ENCODE measurements at regions not wholly inside any gene's neighbourhood (a gene's known extent, or its start where the extent isn't known, plus 50 kb on each side); places are given as distances from the start of the nearest gene placed in this dataset.

DNA sequence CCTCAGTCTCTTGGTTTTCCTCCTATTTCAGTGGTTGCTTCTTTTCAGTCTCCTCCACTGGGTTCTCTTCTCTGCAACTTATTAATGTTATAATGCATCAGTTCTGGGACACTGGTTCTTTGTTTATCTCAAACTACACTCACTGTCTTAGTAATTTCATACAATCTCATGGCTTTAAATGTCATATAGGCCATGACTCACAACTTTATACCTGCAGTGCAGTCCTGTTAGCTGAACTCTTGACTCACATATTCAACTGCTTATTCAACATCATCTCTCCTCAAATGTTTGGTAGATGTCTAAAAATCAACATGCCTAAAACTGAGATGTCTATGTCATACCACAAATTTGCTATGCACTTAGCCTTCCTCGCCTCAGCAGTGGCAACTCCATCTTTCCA is 101.2 kb upstream of the PALS2 start:
- TF ChIP-seq, protein P1, sequence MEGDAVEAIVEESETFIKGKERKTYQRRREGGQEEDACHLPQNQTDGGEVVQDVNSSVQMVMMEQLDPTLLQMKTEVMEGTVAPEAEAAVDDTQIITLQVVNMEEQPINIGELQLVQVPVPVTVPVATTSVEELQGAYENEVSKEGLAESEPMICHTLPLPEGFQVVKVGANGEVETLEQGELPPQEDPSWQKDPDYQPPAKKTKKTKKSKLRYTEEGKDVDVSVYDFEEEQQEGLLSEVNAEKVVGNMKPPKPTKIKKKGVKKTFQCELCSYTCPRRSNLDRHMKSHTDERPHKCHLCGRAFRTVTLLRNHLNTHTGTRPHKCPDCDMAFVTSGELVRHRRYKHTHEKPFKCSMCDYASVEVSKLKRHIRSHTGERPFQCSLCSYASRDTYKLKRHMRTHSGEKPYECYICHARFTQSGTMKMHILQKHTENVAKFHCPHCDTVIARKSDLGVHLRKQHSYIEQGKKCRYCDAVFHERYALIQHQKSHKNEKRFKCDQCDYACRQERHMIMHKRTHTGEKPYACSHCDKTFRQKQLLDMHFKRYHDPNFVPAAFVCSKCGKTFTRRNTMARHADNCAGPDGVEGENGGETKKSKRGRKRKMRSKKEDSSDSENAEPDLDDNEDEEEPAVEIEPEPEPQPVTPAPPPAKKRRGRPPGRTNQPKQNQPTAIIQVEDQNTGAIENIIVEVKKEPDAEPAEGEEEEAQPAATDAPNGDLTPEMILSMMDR (IDR thresholded peaks at IDR 0.05): no peak

DNA sequence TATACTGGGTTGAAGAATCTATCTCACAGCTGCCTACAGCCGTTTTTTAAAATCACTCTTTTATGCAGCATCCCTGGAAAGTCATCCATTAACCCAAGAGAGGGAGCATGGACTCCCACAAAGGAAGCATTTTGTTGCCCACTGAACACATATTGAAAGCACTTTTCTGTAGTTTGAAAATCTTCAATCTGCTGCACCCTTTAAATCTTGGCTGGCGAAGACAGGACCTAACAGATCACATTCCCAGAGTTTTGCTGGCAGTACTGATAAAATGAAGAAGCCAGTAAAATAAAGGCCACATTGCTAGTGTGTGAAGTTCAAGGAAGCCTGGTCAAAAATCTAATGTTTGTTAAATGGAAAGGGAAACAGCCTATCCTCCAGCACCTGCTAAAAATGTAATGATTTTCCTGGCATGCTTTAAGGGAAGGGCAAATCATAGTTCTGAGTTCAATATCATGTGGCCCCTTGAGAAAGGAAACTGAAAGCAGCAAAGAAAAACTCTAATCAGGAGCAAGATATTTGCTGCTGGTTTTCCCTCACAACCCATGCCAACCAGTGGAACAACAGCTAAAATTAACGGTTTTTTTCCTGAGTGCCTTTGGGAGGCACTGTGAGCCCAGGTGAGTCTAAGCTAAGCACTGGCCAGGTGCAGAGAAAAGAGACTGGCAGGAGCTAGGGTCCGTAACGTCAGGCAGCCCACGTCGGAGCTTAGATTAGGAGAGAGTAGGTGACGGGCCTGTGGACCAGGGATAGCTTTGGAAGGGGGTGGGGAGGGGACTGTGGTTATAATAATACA is 97.9 kb upstream of the PALS2 start:
- TF ChIP-seq, protein P1 (IDR thresholded peaks at IDR 0.05): no peak

DNA sequence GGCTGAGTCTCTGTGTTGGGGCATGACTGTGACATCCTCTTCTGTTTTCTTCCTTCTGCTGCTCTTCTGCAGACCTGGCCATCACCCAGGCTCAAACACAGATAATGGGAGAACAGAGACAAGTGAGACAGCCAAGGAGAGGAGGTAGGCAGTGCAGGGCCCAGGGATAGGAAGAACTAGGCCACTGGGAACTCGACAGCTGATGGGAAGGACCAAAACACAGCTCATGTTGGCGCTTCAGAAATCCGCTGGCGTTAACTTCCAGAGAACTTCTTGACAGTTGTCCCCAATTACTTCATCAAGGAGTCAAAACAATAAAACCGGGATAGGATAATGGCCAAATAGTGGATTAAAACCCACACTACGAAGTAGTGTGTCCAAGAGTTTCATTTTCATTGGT is 97.0 kb upstream of the PALS2 start:
- TF ChIP-seq, protein P1 (IDR thresholded peaks at IDR 0.05): no peak

DNA sequence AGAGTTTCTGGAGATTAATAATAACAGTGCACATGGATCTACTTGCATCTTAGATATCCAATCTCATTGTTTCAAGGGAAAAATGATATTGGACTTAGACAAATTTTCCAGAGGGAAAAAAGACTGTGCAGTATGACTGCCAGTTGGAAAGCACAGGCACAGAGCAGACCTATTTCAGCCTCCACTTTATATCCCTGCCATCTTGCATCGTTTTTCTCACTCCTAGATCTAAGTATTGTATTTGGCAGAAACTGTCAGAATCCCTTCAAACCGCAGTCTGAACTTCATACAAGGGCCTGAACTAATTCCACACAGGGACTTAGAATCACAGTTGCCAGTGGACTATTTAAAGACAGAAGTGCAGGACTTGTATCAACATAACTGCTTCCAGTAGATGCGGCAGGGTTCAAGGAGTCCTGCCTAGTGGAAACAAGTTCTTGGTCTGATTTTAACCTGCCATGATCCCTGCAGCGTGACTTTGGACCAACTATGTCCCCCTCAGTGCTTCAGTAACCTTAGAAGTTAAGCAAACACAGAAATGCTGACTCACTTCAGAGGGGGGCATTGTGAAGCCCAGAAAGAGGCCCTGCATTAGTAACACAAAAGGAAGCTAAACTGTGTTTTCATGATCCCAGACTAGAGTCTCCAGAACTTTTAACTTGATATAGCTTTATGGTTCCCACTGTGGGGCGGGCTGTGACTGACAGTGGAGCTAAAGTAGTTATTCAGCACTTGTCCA is 95.7 kb upstream of the PALS2 start:
- TF ChIP-seq, protein P1 (IDR thresholded peaks at IDR 0.05): no peak

DNA sequence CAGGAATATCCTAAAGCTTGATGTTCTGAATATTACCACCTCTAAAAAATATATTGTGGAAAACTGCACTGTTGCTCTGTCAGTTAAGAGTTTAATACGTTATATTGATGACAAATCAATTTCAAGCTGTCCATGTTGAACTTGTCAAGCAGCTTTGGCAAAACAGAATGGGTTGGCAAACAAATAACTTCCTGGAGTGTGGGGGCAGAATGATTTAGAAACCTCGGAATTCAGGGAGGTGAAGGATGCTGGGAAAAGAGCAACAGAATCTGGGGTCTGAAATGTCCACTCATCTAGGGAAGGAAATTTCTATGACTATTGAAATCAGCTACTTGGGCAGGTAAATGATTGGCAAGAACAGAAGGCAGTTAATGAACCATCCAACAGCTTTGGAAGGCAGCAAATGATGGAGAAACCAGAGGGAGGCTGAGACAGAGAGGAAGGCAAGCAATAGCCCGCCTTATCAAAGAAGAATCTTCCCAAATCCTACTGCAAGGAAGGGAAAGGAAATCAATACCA is 95.1 kb upstream of the PALS2 start:
- TF ChIP-seq, protein P1 (IDR thresholded peaks at IDR 0.05): no peak

DNA sequence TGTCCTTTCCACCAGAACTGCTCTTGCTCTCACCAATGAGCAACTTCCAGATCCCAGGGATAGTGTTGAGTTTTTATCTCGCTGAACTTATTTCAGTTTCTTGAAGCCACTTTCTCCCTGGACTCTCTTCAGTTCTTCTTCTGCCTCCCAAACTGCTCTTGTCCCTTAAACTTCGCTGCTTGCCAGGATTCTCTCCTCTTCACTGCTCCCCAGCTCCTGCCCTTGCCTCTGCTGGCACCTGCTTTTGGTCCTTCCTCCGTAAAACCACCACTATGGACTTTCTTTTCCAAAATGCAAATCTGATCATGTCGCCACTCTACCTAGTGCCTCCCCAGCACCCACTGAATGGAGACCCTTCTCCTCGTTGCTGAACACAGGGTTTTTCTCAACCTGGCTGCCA is 92.8 kb upstream of the PALS2 start:
- TF ChIP-seq, protein P1 (IDR thresholded peaks at IDR 0.05): no peak

DNA sequence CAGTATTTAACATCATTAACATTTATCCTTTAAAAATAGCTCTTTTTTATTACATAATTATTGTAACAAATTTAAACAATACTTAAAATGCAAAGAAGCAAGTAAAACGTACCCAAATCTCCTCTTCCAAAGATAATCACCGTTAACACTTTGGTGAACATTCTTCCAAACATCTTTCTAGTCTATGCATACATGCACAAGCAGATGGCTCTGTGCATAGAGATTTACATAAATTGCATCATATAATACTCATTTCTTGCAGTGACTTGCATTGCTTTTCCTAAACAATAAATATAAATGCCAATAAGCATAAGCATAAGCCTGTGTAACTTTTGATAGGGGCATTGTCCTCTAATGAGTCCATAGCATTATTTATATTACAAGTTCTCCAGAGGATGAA is 89.4 kb upstream of the PALS2 start:
- TF ChIP-seq, protein P1 (IDR thresholded peaks at IDR 0.05): no peak

All from LNCAP (cell line).